ENCODE measurements at regions not wholly inside any gene's neighbourhood (a gene's known extent, or its start where the extent isn't known, plus 50 kb on each side); places are given as distances from the start of the nearest gene placed in this dataset.

DNA sequence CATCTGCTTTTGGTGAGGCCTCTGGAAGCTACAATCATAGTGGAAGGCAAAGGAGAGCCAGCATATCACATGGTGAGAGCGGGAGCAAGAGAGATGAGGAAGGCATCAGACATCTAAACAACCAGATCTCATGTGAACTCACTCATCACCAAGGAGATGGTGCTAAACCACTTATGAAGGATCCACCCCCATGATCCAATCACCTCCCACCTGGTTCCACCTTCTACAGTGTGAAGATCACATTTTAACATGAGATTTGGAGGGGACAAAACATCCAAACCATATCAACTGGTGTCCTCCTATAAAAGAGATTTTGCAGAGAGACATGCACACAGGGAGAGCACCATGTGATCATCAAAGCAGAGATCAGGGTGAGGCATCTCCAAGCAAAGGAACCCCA lies 578.6 kb downstream of the MATN1 start:
- ATAC-seq, result no peak

DNA sequence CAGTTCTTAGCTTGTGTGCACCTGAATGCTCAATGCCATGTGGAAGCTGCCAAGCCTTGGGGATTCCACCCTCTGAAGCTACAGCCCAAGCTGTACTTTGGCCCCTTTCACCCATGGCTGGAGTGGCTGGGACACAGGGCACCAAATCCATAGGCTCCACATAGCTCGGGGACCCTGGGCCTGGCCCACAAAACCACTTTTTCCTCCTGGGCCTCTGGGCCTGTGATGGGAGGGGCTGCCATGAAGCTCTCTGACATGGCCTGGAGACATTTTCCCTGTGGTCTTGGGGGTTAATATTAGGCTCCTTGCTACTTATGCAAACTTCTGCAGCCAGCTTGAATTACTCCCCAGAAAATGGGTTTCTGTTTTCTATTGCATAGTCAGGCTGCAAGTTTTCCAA lies 579.9 kb downstream of the MATN1 start:
- ATAC-seq, result no peak
- TF ChIP-seq, protein P1, sequence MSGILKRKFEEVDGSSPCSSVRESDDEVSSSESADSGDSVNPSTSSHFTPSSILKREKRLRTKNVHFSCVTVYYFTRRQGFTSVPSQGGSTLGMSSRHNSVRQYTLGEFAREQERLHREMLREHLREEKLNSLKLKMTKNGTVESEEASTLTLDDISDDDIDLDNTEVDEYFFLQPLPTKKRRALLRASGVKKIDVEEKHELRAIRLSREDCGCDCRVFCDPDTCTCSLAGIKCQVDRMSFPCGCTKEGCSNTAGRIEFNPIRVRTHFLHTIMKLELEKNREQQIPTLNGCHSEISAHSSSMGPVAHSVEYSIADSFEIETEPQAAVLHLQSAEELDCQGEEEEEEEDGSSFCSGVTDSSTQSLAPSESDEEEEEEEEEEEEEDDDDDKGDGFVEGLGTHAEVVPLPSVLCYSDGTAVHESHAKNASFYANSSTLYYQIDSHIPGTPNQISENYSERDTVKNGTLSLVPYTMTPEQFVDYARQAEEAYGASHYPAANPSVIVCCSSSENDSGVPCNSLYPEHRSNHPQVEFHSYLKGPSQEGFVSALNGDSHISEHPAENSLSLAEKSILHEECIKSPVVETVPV (CRISPR knock-in tag; IDR thresholded peaks at IDR 0.05), result no peak
- TF ChIP-seq SNAI2 (CRISPR knock-in tag; IDR thresholded peaks at IDR 0.05), result no peak
- TF ChIP-seq ZNF565 (CRISPR knock-in tag; conservative IDR thresholded peaks at IDR 0.05; ENCODE audit: low read depth), result no peak
- TF ChIP-seq ESRRG (CRISPR knock-in tag; IDR thresholded peaks at IDR 0.05), result no peak
- no peak for TF ChIP-seq ARNTL (CRISPR knock-in tag; IDR thresholded peaks at IDR 0.05; ENCODE audit: borderline replicate concordance, low read depth)
- no peak for TF ChIP-seq BACH2 (CRISPR knock-in tag; IDR thresholded peaks at IDR 0.05; ENCODE audit: borderline replicate concordance)
- no peak for TF ChIP-seq RARB (CRISPR knock-in tag; IDR thresholded peaks at IDR 0.05)
- no peak for TF ChIP-seq CSDC2 (CRISPR knock-in tag; IDR thresholded peaks at IDR 0.05)
- no peak for TF ChIP-seq ZFP30 (CRISPR knock-in tag; IDR thresholded peaks at IDR 0.05)
- TF ChIP-seq PPARA (CRISPR knock-in tag; IDR thresholded peaks at IDR 0.05; ENCODE audit: borderline replicate concordance), result no peak
- TF ChIP-seq, protein P2, sequence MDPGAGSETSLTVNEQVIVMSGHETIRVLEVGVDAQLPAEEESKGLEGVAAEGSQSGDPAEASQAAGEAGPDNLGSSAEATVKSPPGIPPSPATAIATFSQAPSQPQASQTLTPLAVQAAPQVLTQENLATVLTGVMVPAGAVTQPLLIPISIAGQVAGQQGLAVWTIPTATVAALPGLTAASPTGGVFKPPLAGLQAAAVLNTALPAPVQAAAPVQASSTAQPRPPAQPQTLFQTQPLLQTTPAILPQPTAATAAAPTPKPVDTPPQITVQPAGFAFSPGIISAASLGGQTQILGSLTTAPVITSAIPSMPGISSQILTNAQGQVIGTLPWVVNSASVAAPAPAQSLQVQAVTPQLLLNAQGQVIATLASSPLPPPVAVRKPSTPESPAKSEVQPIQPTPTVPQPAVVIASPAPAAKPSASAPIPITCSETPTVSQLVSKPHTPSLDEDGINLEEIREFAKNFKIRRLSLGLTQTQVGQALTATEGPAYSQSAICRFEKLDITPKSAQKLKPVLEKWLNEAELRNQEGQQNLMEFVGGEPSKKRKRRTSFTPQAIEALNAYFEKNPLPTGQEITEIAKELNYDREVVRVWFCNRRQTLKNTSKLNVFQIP (CRISPR knock-in tag; IDR thresholded peaks at IDR 0.05; ENCODE audit: borderline replicate concordance, low read depth), result no peak
- TF ChIP-seq ZNF8 (CRISPR knock-in tag; IDR thresholded peaks at IDR 0.05), result no peak
- no peak for TF ChIP-seq CREB5 (CRISPR knock-in tag; IDR thresholded peaks at IDR 0.05; ENCODE audit: low read depth)
- TF ChIP-seq, protein P3, sequence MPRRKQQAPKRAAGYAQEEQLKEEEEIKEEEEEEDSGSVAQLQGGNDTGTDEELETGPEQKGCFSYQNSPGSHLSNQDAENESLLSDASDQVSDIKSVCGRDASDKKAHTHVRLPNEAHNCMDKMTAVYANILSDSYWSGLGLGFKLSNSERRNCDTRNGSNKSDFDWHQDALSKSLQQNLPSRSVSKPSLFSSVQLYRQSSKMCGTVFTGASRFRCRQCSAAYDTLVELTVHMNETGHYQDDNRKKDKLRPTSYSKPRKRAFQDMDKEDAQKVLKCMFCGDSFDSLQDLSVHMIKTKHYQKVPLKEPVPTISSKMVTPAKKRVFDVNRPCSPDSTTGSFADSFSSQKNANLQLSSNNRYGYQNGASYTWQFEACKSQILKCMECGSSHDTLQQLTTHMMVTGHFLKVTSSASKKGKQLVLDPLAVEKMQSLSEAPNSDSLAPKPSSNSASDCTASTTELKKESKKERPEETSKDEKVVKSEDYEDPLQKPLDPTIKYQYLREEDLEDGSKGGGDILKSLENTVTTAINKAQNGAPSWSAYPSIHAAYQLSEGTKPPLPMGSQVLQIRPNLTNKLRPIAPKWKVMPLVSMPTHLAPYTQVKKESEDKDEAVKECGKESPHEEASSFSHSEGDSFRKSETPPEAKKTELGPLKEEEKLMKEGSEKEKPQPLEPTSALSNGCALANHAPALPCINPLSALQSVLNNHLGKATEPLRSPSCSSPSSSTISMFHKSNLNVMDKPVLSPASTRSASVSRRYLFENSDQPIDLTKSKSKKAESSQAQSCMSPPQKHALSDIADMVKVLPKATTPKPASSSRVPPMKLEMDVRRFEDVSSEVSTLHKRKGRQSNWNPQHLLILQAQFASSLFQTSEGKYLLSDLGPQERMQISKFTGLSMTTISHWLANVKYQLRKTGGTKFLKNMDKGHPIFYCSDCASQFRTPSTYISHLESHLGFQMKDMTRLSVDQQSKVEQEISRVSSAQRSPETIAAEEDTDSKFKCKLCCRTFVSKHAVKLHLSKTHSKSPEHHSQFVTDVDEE (CRISPR knock-in tag; IDR thresholded peaks at IDR 0.05), result no peak
- no peak for TF ChIP-seq OSR1 (CRISPR knock-in tag; IDR thresholded peaks at IDR 0.05)

More for the DNA sequence above, 578.6 kb downstream of the MATN1 start:
- TF ChIP-seq ZFP30 (CRISPR knock-in tag; IDR thresholded peaks at IDR 0.05), result no peak
- no peak for TF ChIP-seq SNAI2 (CRISPR knock-in tag; IDR thresholded peaks at IDR 0.05)
- TF ChIP-seq, protein P1 (CRISPR knock-in tag; IDR thresholded peaks at IDR 0.05), result no peak
- TF ChIP-seq ZC3H10 (CRISPR knock-in tag; IDR thresholded peaks at IDR 0.05), result no peak
- TF ChIP-seq OSR1 (CRISPR knock-in tag; IDR thresholded peaks at IDR 0.05), result no peak
- no peak for TF ChIP-seq ZFP3 (CRISPR knock-in tag; IDR thresholded peaks at IDR 0.05)
- TF ChIP-seq BACH2 (CRISPR knock-in tag; IDR thresholded peaks at IDR 0.05; ENCODE audit: borderline replicate concordance), result no peak
- TF ChIP-seq, protein P3 (CRISPR knock-in tag; IDR thresholded peaks at IDR 0.05), result no peak
- no peak for TF ChIP-seq PPARA (CRISPR knock-in tag; IDR thresholded peaks at IDR 0.05; ENCODE audit: borderline replicate concordance)
- TF ChIP-seq TOX (CRISPR knock-in tag; IDR thresholded peaks at IDR 0.05; ENCODE audit: borderline replicate concordance), result no peak
- TF ChIP-seq GLIS3 (CRISPR knock-in tag; IDR thresholded peaks at IDR 0.05), result no peak
- TF ChIP-seq, protein P2 (CRISPR knock-in tag; IDR thresholded peaks at IDR 0.05; ENCODE audit: borderline replicate concordance, low read depth), result no peak
- TF ChIP-seq CREB5 (CRISPR knock-in tag; IDR thresholded peaks at IDR 0.05; ENCODE audit: low read depth), result no peak
- TF ChIP-seq ZNF70 (CRISPR knock-in tag; IDR thresholded peaks at IDR 0.05), result no peak
